ENCODE measurements at regions not wholly inside any gene's neighbourhood (a gene's known extent, or its start where the extent isn't known, plus 50 kb on each side); places are given as distances from the start of the nearest gene placed in this dataset.

GRCh38 chr3:139794469-139795265, 116.9 kb upstream of the NMNAT3 start:
- Histone ChIP-seq H3K79me2 (ENCODE audit: insufficient read depth, low read length) (no peaks in the 10 kb centered on the region), H3K27me3 (ENCODE audit: insufficient read depth, low read length) (0 out of 2 replicates have a peak, but pooled peaks cover 13% of the 10 kb centered on the region), H3K9me2 (ENCODE audit: insufficient read depth) (no peaks in the 10 kb centered on the region), H3K9ac (ENCODE audit: low read length) (no peak overlapping the region), H3K4me2 (ENCODE audit: low read length) (no peak overlapping the region), H4K20me1 (ENCODE audit: insufficient read depth) (no peaks in the 10 kb centered on the region), H3K27ac (ENCODE audit: low read depth, low read length) (no peak overlapping the region), H2AFZ (ENCODE audit: low read depth, low read length, poor library complexity, severe bottlenecking) (no peak overlapping the region), H3K9me3 (ENCODE audit: control insufficient read depth in 1 of 2, insufficient read depth in 1 of 2, low read depth in 1 of 2, low read length in 2 of 2) (no peaks in the 10 kb centered on the region), H3K4me1 (ENCODE audit: control insufficient read depth in 1 of 2, insufficient read depth in 2 of 2, low read length in 2 of 2) (no peaks in the 10 kb centered on the region), H3K36me3 (ENCODE audit: control insufficient read depth in 1 of 2, insufficient read depth in 2 of 2, low read length in 2 of 2) (no peaks in the 10 kb centered on the region), H3K4me3 (replicated peaks in 1 of 2; ENCODE audit: low read depth in 1 of 2, low read length in 2 of 2) (no peak overlapping the region)
- ATAC-seq, result no peak
- RAD21 ChIA-PET (ENCODE audit: low non-redundant PET in 1 of 2, low total read pairs in 2 of 2, uncharacterized antibody in 2 of 2, unreplicated experiment in 2 of 2), result no interaction called here
- CTCF ChIA-PET, result no interaction called here
- POLR2A ChIA-PET, result no interaction called here
- BruUV-seq (replicated peaks), result no TSS peak
- DNase-seq (ENCODE audit: low read depth, low spot score), result no peak
- TF ChIP-seq, protein P1, sequence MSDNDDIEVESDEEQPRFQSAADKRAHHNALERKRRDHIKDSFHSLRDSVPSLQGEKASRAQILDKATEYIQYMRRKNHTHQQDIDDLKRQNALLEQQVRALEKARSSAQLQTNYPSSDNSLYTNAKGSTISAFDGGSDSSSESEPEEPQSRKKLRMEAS (IDR thresholded peaks at IDR 0.05), result no peak
- TF ChIP-seq EZH2phosphoT487 (IDR thresholded peaks at IDR 0.05; ENCODE audit: borderline replicate concordance) (no peak), POLR2A (IDR thresholded peaks at IDR 0.05; ENCODE audit: borderline replicate concordance, extremely low read depth, insufficient read depth, insufficient read length) (no peak), RAD21 (IDR thresholded peaks at IDR 0.05; ENCODE audit: low read depth) (no peak), JUND (IDR thresholded peaks at IDR 0.05) (no peak), SRF (IDR thresholded peaks at IDR 0.05; ENCODE audit: low read depth) (no peak), CEBPB (IDR thresholded peaks at IDR 0.05; ENCODE audit: low read depth) (no peak), ZNF274 (IDR thresholded peaks at IDR 0.05; ENCODE audit: low read depth, low read length) (no peak)
- intact Hi-C loops (cut with micrococcal nuclease), result no loop called here

DNA sequence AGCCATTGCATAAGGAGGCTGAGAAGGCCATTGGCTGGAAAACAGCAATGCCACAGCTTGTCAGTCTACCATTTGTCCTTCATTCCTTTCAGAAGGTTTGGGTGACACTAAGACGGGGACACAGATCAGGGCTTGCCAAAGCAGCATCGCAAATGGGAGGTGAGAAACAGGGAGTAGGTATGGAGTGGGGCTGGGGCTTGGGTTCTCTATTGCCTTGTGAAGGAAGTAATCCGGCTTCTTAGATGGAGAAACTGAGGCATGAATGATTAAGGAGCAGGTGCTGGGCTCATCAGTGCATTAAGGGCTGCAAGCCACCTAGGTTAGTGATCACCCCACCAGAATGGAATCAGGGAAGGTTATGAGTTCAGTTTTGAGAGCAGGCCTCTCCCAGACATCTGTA, 115.6 kb upstream of the NMNAT3 start:
- H3K27ac ChIP-seq (ENCODE audit: low read depth, low read length), result no peak overlapping the region
- H3K36me3 ChIP-seq (ENCODE audit: control insufficient read depth in 1 of 2, insufficient read depth in 2 of 2, low read length in 2 of 2), result no peaks in the 10 kb centered on the region
- H3K27me3 ChIP-seq (ENCODE audit: insufficient read depth, low read length), result 0 out of 2 replicates have a peak, but pooled peaks cover 16% of the 10 kb centered on the region
- H4K20me1 ChIP-seq (ENCODE audit: insufficient read depth), result no peaks in the 10 kb centered on the region
- ChIA-PET CTCF (no interaction called here), RAD21 (ENCODE audit: low non-redundant PET in 1 of 2, low total read pairs in 2 of 2, uncharacterized antibody in 2 of 2, unreplicated experiment in 2 of 2) (no interaction called here), POLR2A (no interaction called here)
- no peak overlapping the region for H3K4me3 ChIP-seq (replicated peaks in 1 of 2; ENCODE audit: low read depth in 1 of 2, low read length in 2 of 2)
- BruUV-seq (replicated peaks), result no TSS peak
- TF ChIP-seq EZH2phosphoT487 (IDR thresholded peaks at IDR 0.05; ENCODE audit: borderline replicate concordance), result no peak
- DNase-seq (ENCODE audit: low read depth, low spot score), result no peak
- intact Hi-C loops (cut with micrococcal nuclease), result no loop called here
- H2AFZ ChIP-seq (ENCODE audit: low read depth, low read length, poor library complexity, severe bottlenecking), result no peak overlapping the region
- ATAC-seq, result no peak
- H3K9me2 ChIP-seq (ENCODE audit: insufficient read depth), result no peaks in the 10 kb centered on the region
- no peaks in the 10 kb centered on the region for H3K4me1 ChIP-seq (ENCODE audit: control insufficient read depth in 1 of 2, insufficient read depth in 2 of 2, low read length in 2 of 2)
- no peak overlapping the region for H3K9ac ChIP-seq (ENCODE audit: low read length)
- H3K79me2 ChIP-seq (ENCODE audit: insufficient read depth, low read length), result no peaks in the 10 kb centered on the region
- no peaks in the 10 kb centered on the region for H3K9me3 ChIP-seq (ENCODE audit: control insufficient read depth in 1 of 2, insufficient read depth in 1 of 2, low read depth in 1 of 2, low read length in 2 of 2)
- H3K4me2 ChIP-seq (ENCODE audit: low read length), result no peak overlapping the region

Data from HCT116 (cell line).